ENCODE measurements at regions not wholly inside any gene's neighbourhood (a gene's known extent, or its start where the extent isn't known, plus 50 kb on each side); places are given as distances from the start of the nearest gene placed in this dataset.

GRCh38 chr12:114949058-114949820 lies 265.3 kb upstream of the TBX3 start:
- TF ChIP-seq, protein P1, sequence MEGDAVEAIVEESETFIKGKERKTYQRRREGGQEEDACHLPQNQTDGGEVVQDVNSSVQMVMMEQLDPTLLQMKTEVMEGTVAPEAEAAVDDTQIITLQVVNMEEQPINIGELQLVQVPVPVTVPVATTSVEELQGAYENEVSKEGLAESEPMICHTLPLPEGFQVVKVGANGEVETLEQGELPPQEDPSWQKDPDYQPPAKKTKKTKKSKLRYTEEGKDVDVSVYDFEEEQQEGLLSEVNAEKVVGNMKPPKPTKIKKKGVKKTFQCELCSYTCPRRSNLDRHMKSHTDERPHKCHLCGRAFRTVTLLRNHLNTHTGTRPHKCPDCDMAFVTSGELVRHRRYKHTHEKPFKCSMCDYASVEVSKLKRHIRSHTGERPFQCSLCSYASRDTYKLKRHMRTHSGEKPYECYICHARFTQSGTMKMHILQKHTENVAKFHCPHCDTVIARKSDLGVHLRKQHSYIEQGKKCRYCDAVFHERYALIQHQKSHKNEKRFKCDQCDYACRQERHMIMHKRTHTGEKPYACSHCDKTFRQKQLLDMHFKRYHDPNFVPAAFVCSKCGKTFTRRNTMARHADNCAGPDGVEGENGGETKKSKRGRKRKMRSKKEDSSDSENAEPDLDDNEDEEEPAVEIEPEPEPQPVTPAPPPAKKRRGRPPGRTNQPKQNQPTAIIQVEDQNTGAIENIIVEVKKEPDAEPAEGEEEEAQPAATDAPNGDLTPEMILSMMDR (conservative IDR thresholded peaks at IDR 0.05; ENCODE audit: low read length): no peak
- TF ChIP-seq EZH2phosphoT487 (IDR thresholded peaks at IDR 0.05; ENCODE audit: borderline replicate concordance): no peak

Data from Loucy (cell line).